Right lobe of liver (tissue), 6 donors: ENCODE measurements at regions not wholly inside any gene's neighbourhood (a gene's known extent, or its start where the extent isn't known, plus 50 kb on each side); places are given as distances from the start of the nearest gene placed in this dataset.
"Not testable (repeated sequence)": the region's sequence is repeated elsewhere in the genome, so short reads cannot be mapped to it uniquely, and the experiment has no call there.

Experiments used
- ATAC-seq, 4 donors: fragments of 200-7000 bp; cut with Tn5 transposase; one replicate each; pipeline ENCODE4 v1.9.1; 2020; ENCODE audit warnings: mild to moderate bottlenecking in 4 of 4, moderate library complexity in 4 of 4
- DNase-seq, 3 donors: peaks; one replicate each; pipeline ENCODE4 v3.0.0-alpha.2; 2020
- H3K27ac ChIP-seq, 3 donors: fragments of 200-600 bp; one replicate each; pipeline ENCODE4 v1.8.0; 2022
- H3K27me3 ChIP-seq, 2 donors: fragments of 200-600 bp; one replicate each; pipeline ENCODE4 v1.8.0; 2022
- H3K36me3 ChIP-seq, 4 donors: fragments of 200-600 bp; sonication (generic) in 1 of 4; one replicate each; pipeline versions ENCODE4 v1.5.1 to v1.8.0; 2017 to 2022; ENCODE audit warnings: control low read depth in 1 of 4
- H3K4me1 ChIP-seq, 4 donors: fragments of 200-600 bp; sonication (generic) in 1 of 4; one replicate each; pipeline versions ENCODE4 v1.5.1 to v1.8.0; 2017 to 2022; ENCODE audit warnings: control low read depth in 1 of 4
- H3K4me3 ChIP-seq, 3 donors: fragments of 200-600 bp; one replicate each; pipeline ENCODE4 v1.8.0; 2022
- H3K9me3 ChIP-seq, 4 donors: fragments of 200-600 bp; sonication (generic) in 1 of 4; one replicate each; pipeline versions ENCODE4 v1.5.1 to v1.8.0; 2017 to 2022; ENCODE audit warnings: control low read depth in 1 of 4
- POLR2A ChIP-seq: fragments of 450-650 bp; IDR thresholded peaks from one replicate; pipeline ENCODE4 v1.6.1; 2017; ENCODE audit warnings: antibody characterized with exemption, mild to moderate bottlenecking
- WGBS: methylation state at CpG from one replicate; pipeline ENCODE4 v1.1.6; 2018; ENCODE audit warnings: low coverage, low lambda C conversion rate; ENCODE audit not compliant: insufficient coverage; ENCODE audit errors: missing lambda C conversion rate; 5-methylcytosine and 5-hydroxymethylcytosine counted together
- intact Hi-C, 2 donors: fragments of 100-400 bp; cut with DNase I; formaldehyde crosslinking; loops; one replicate each; pipeline versions ENCODE4 v1.11.2 to v1.14.1; 2022
- TF ChIP-seq, protein P1 (sequence below), 4 donors: fragments of 200-600 bp in 3 of 4; fragments of 450-650 bp in 1 of 4; IDR thresholded peaks; one replicate each; pipeline versions ENCODE4 v1.5.1 to v1.8.0; 2016 to 2022; ENCODE audit warnings: antibody characterized with exemption in 4 of 4, mild to moderate bottlenecking in 2 of 4
- donor health status: DM: no; HTN: yes; CAD: no.
- donor health status: DM: no; HTN: no; CAD: no.
- donor health status: DM: no; HTN: no; CAD: no.
- donor health status: DM: no; HTN: yes; CAD: no.
- donor health status: DM: no; HTN: yes; CAD: no.

DNA sequence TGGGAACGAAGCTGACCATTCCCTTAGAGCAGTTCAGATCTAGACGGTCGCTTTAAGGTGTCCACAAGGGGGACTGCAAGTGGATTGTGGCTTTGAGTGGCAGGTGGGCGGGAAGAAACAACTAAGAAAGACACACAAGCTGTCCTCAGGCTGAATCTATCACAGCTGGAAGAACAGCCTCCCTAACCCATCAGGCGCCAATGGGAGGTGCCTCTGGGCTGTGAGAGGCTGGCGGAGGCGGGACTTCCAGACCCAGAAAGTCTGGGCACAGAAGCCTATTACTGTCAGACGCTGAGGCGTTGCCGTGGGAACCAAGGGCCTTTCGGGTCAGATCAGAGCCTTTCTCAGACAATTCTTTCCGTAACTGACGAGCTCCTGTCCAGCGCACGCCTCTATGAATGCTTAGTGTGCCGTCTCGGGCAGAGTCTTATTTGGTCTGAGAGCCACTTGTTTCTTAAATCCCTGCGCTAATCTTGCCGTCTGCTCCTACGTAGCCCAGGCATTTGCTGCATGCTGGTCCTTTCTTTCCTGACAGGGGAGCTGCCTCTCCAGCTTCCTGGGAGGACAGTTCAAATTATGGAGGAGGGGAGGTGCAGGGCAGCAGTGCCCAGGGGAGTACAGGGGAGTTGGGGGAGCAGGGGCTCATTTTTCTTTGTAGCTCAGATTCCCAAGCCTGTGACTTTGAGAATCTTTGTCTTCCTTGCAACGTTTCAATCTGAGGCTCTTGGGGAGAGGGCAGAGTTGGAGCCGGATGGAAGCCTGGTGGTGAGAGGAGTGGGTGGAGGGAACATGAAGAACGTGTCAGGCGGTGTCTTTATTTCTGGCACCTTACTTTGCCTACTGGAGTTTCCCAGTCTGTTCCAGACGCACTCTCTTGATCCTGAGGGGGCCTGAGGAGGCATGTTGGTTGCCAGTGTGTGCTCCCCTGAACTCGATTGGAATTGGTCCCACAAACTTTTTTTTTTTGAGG, 618.7 kb downstream of the KCNJ18 start:
- WGBS, result 41% methylated on average over 14 of the region's 26 CpGs
- H3K4me1 ChIP-seq, result no peaks in the 10 kb centered on the region

DNA sequence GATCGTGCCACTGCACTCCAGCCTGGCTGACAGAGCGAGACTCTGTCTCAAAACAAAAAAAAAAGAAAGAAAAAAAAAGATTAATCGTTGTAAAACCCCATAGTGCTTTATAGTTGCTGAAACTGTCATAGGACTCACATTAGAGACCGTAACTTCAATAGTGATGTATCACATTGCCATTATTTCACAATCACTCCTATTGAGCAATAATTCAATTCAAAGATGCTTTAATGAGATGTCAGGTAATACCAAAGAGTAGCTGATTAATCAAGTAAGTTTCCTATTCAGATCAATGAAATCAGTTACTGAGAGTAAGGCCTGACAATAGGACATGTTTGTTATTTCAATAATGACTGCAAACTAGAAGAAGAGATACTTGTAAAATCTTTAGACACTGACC, 628.7 kb downstream of the KCNJ18 start:
- H3K9me3 ChIP-seq, H3K36me3 ChIP-seq, ATAC-seq, H3K4me1 ChIP-seq, H3K27ac ChIP-seq, H3K27me3 ChIP-seq, DNase-seq, intact Hi-C loops, H3K4me3 ChIP-seq: not testable (repeated sequence)
- 47% methylated on average over 2 of the region's 4 CpGs for WGBS

More for the DNA sequence above, 618.7 kb downstream of the KCNJ18 start:
- no peak for ATAC-seq
- no peaks in the 10 kb centered on the region for H3K36me3 ChIP-seq
- TF ChIP-seq POLR2A, result no peak
- TF ChIP-seq, protein P1, sequence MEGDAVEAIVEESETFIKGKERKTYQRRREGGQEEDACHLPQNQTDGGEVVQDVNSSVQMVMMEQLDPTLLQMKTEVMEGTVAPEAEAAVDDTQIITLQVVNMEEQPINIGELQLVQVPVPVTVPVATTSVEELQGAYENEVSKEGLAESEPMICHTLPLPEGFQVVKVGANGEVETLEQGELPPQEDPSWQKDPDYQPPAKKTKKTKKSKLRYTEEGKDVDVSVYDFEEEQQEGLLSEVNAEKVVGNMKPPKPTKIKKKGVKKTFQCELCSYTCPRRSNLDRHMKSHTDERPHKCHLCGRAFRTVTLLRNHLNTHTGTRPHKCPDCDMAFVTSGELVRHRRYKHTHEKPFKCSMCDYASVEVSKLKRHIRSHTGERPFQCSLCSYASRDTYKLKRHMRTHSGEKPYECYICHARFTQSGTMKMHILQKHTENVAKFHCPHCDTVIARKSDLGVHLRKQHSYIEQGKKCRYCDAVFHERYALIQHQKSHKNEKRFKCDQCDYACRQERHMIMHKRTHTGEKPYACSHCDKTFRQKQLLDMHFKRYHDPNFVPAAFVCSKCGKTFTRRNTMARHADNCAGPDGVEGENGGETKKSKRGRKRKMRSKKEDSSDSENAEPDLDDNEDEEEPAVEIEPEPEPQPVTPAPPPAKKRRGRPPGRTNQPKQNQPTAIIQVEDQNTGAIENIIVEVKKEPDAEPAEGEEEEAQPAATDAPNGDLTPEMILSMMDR (IDR thresholded peaks at IDR 0.05), result no peak
- no peaks in the 10 kb centered on the region for H3K27me3 ChIP-seq
- H3K4me3 ChIP-seq, result no peak overlapping the region
- H3K9me3 ChIP-seq, result no peaks in the 10 kb centered on the region
- no peak overlapping the region for H3K27ac ChIP-seq
- intact Hi-C loops, result no loop called here
- DNase-seq, result no peak

DNA sequence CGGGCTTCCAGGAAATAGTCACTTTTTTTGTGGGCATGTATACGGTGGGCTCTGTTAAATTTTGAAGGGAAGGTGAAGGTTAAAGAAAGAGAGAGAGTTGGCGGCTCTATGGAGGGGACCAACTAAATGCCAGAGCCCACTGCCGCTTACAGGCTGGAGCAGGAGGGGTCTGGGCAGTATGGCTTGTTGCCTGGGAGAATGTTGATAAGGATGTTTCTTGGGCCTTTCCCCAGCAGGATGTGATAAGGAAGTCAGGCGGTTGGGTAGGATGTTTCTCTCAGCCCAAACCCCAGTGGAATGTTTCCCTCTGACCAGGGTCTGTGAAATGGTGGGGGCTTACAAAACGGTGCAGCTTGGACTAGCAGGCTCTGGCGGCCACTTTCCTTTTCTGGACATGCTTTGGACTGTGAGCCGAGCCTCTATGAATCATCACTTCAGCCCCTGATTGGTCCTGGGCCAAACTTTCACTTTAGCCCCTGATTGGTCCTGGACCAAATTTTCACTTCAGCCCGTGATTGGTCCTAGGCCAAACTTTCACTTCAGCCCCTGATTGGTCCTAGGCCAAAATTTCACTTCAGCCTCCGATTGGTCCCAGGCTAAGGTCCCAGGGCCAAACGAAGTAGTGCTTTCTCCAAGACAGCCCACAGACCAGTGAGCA, 630.7 kb downstream of the KCNJ18 start:
- H3K27ac ChIP-seq, H3K36me3 ChIP-seq, H3K4me1 ChIP-seq, DNase-seq, H3K27me3 ChIP-seq, H3K4me3 ChIP-seq, ATAC-seq, intact Hi-C loops, H3K9me3 ChIP-seq: not testable (repeated sequence)
- 45% methylated on average over 8 of the region's 11 CpGs for WGBS

DNA sequence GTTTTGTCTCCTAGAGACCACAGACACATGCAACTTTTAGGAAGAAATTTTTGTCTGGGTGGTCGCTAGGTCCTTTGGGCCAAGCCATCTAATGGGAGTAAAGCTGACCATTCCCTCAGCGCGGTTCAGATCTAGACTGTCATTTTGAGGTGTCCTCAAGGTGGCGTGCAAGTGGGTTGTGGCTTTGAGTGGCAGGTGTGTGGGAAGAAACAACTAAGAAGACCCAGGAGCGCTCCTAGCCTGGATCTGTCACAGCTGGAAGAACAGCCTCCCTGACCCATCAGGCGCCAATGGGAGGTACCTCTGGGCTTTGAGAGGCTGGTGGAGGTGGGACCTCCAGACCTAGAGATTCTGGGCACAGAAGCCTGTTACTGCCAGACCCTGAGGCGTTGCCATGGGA, 645.1 kb downstream of the KCNJ18 start:
- Histone ChIP-seq H3K27ac (no peak overlapping the region), H3K4me1 (no peaks in the 10 kb centered on the region), H3K9me3 (no peaks in the 10 kb centered on the region), H3K27me3 (no peaks in the 10 kb centered on the region), H3K36me3 (no peaks in the 10 kb centered on the region), H3K4me3 (no peak overlapping the region)
- DNase-seq (no peak), ATAC-seq (no peak)
- no peak for TF ChIP-seq POLR2A
- TF ChIP-seq, protein P1 (IDR thresholded peaks at IDR 0.05), result no peak
- 48% methylated on average over 7 of the region's 7 CpGs for WGBS
- intact Hi-C loops, result no loop called here

DNA sequence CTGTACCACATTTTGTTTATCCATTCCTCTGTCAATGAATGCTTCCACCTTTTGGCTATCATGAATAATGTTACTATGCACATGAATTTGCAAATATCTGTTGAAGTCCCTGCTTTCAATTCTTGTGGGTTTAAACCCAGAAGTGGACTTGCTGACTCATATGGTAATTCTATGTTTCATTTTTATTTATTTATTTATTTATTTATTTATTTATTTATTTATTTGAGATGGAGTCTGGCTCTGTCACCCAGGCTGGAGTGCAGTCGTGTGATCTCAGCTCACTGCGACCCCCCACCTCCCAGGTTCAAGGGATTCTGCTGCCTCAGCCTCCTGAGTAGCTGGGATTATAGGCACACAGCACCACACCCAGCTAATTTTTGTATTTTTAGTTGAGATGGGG, 664.3 kb downstream of the KCNJ18 start:
- H3K4me1 ChIP-seq, H3K36me3 ChIP-seq, DNase-seq, H3K27ac ChIP-seq, H3K9me3 ChIP-seq, intact Hi-C loops, ATAC-seq, H3K4me3 ChIP-seq, H3K27me3 ChIP-seq: not testable (repeated sequence)
- WGBS, result 34% methylated on average over 2 of the region's 2 CpGs

DNA sequence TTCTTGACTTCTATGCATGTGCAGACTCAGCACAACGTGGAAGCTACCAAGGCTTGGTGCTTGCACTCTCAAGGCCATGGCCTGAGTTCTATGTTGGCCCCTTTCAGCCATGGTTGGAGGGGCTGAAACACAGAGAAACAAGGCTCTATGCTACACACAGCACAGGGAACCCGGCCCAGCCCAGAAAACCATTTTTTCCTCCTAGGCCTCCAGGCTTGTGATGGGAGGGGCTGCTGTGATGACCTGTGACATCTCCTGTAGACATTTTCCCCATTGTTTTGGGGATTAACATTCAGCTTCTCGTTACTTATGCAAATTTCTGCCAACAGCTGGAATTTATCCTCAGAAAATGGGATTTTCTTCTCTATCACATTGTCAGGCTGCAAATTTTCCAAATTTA, 678.7 kb downstream of the KCNJ18 start:
- 20% methylated on average over 3 of the region's 3 CpGs for WGBS
- H3K27ac ChIP-seq, H3K4me3 ChIP-seq, H3K27me3 ChIP-seq, H3K36me3 ChIP-seq, DNase-seq, ATAC-seq, intact Hi-C loops, H3K4me1 ChIP-seq, H3K9me3 ChIP-seq: not testable (repeated sequence)
